ENCODE measurements at regions not wholly inside any gene's neighbourhood (a gene's known extent, or its start where the extent isn't known, plus 50 kb on each side); places are given as distances from the start of the nearest gene placed in this dataset.
"Not testable (repeated sequence)": the region's sequence is repeated elsewhere in the genome, so short reads cannot be mapped to it uniquely, and the experiment has no call there.

DNA sequence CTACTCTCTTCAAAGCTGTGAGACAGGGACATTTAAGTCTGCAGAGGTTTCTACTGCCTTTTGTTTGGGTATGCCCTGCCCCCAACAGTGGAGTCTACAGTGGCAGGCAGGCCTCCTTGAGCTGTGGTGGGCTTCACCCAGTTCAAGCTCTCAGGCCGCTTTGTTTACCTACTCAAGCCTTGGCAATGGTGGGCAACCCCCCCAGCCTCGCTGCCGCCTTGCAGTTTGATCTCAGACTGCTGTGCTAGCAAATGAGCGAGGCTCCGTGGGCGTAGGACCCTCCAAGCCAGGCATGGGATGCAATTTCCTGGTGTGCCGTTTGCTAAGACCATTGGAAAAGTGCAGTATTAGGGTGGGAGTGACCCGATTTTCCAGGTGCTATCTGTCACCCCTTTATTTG, 310.5 kb upstream of the CFAP20DC start:
- not testable (repeated sequence) for TF ChIP-seq EZH2 (IDR thresholded peaks at IDR 0.05); POLR2AphosphoS5 (IDR thresholded peaks at IDR 0.05; ENCODE audit: borderline replicate concordance, low read depth, low read length); FOXP2 (optimal IDR thresholded peaks at IDR 0.05; ENCODE audit: control extremely low read depth, extremely low read length, insufficient read depth)
